ENCODE measurements at regions not wholly inside any gene's neighbourhood (a gene's known extent, or its start where the extent isn't known, plus 50 kb on each side); places are given as distances from the start of the nearest gene placed in this dataset.

DNA sequence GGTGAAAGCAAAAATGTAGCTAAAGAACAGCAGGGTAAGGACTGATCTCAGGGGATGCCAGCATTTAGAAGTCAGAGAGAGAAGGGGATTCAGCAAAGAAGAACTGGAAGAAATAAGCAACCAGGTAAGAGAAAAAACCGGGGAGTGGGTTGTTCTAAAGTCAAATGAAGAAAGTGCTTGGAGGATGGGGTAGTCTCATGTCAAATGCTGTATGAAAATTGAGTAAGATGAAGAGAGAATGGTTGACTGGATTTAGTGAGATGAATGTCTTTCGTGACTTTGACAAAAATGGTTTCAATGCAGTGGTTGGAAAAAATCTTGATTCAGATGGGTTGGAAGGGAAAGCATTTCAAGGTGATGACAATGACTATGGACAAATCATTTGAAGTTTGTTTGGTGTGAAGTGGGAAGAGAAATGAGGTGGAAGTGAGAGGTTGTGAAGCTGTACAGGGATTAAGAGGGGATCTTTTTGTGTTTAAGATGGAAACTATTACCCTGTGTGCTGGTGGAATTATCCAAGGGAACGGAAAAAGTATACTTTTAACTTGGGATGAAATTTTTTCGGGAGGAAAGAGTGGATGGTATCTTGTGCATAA is 484.0 kb downstream of the ETS1 start:
- DNase-seq (ENCODE audit: unreplicated experiment), result no peak
- CTCF ChIA-PET, result interaction anchor here (0.6 to 1.0 kb wide), 4 partner anchors 56 to 750 kb away, joined by 3 to 5 read pairs (median 3); no protein-coding TSS in a partner anchor
- H3K36me3 Mint-ChIP-seq (ENCODE audit: insufficient read depth, unreplicated experiment), result no peaks in the 10 kb centered on the region
- BruUV-seq (replicated peaks), result no TSS peak
- no peak overlapping the region for H3K4me3 Mint-ChIP-seq (ENCODE audit: unreplicated experiment)
- intact Hi-C loops (cut with micrococcal nuclease), result no loop called here
- no peak overlapping the region for H3K27ac Mint-ChIP-seq (ENCODE audit: low read depth, unreplicated experiment)
- H3K4me1 Mint-ChIP-seq (ENCODE audit: insufficient read depth, unreplicated experiment), result peaks cover 6% of the 10 kb centered on the region
- H3K9me3 Mint-ChIP-seq (ENCODE audit: unreplicated experiment), result peaks cover 21% of the 10 kb centered on the region
- H3K27me3 Mint-ChIP-seq (ENCODE audit: insufficient read depth, unreplicated experiment), result no peaks in the 10 kb centered on the region
- POLR2A ChIA-PET, result interaction anchor here (0.7 kb wide), 1 partner anchor 122 kb away, joined by 4 read pairs; no protein-coding TSS in a partner anchor
- TF ChIP-seq, protein P1, sequence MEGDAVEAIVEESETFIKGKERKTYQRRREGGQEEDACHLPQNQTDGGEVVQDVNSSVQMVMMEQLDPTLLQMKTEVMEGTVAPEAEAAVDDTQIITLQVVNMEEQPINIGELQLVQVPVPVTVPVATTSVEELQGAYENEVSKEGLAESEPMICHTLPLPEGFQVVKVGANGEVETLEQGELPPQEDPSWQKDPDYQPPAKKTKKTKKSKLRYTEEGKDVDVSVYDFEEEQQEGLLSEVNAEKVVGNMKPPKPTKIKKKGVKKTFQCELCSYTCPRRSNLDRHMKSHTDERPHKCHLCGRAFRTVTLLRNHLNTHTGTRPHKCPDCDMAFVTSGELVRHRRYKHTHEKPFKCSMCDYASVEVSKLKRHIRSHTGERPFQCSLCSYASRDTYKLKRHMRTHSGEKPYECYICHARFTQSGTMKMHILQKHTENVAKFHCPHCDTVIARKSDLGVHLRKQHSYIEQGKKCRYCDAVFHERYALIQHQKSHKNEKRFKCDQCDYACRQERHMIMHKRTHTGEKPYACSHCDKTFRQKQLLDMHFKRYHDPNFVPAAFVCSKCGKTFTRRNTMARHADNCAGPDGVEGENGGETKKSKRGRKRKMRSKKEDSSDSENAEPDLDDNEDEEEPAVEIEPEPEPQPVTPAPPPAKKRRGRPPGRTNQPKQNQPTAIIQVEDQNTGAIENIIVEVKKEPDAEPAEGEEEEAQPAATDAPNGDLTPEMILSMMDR (IDR thresholded peaks at IDR 0.05; ENCODE audit: unreplicated experiment), result no peak

- no peaks in the 10 kb centered on the region for H3K36me3 Mint-ChIP-seq (ENCODE audit: insufficient read depth, unreplicated experiment)
- peaks cover 26% of the 10 kb centered on the region for H3K4me1 Mint-ChIP-seq (ENCODE audit: insufficient read depth, unreplicated experiment)
- H3K27ac Mint-ChIP-seq (ENCODE audit: low read depth, unreplicated experiment), result peak overlapping the region; percentile 55
- CTCF ChIA-PET, result no interaction called here
- no peak for DNase-seq (ENCODE audit: unreplicated experiment)
- intact Hi-C loops (cut with micrococcal nuclease), result no loop called here
- BruUV-seq (replicated peaks), result no TSS peak
- TF ChIP-seq, protein P1 (IDR thresholded peaks at IDR 0.05; ENCODE audit: unreplicated experiment), result no peak
- H3K9me3 Mint-ChIP-seq (ENCODE audit: unreplicated experiment), result peaks cover 15% of the 10 kb centered on the region
- POLR2A ChIA-PET, result no interaction called here
- H3K27me3 Mint-ChIP-seq (ENCODE audit: insufficient read depth, unreplicated experiment), result no peaks in the 10 kb centered on the region
- H3K4me3 Mint-ChIP-seq (ENCODE audit: unreplicated experiment), result no peak overlapping the region
These were observed 488.6 kb downstream of the ETS1 start for GRCh38 chr11:128098781-128099180.

DNA sequence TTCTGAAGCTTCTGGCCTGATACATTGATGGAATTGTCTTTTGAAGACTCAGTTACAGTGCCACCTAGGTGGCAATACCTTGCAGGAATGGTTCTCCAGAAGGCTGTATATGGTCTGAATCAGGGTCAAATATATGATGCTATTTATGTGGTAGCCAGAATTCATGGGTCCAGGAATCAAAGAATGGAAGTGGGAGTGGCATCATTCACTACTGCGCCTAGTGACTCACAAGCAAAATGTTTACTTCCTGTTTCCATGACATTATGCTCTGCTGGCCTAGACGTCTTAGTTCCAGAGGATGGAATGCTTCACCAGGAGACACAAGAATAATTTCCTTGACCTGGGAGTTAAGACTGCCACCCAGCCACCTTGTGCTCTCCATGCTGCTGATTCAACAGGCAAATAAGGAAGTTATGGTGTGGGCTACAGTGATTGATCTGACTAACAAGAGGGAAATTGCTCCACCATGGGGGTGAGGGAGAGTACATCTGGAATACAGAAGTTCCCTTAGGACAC is 491.8 kb downstream of the ETS1 start:
- Mint-ChIP-seq H3K27me3 (ENCODE audit: insufficient read depth, unreplicated experiment) (no peaks in the 10 kb centered on the region), H3K4me3 (ENCODE audit: unreplicated experiment) (peak overlapping the region; percentile 50), H3K36me3 (ENCODE audit: insufficient read depth, unreplicated experiment) (no peaks in the 10 kb centered on the region), H3K4me1 (ENCODE audit: insufficient read depth, unreplicated experiment) (peaks cover 25% of the 10 kb centered on the region), H3K9me3 (ENCODE audit: unreplicated experiment) (peaks cover 9% of the 10 kb centered on the region), H3K27ac (ENCODE audit: low read depth, unreplicated experiment) (peak overlapping the region; percentile 92)
- no TSS peak for BruUV-seq (replicated peaks)
- ChIA-PET CTCF (no interaction called here), POLR2A (no interaction called here)
- intact Hi-C loops (cut with micrococcal nuclease), result loop anchor here (1.0 kb wide), 1 partner anchor 56 kb away; no protein-coding TSS in a partner anchor
- TF ChIP-seq, protein P1 (IDR thresholded peaks at IDR 0.05; ENCODE audit: unreplicated experiment), result no peak
- peak; percentile 72 for DNase-seq (ENCODE audit: unreplicated experiment)

DNA sequence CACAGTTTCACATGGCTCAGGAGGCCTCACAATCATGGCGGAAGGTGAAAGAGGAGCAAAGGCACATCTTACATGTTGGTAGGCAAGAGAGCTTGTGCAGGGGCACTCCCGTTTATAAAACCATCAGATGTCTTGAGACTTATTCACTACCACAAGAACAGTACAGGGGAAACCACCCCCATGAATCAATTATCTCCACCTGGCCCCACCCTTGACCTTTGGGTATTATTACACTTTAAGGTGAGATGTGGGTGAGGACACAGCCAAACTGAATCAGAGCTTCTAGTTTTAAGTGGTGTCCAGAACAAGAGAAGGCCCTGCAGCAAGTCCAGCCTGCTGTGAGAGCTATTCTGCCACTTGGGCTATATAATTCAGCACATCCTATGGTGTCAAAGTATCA is 493.7 kb downstream of the ETS1 start:
- TF ChIP-seq, protein P1 (IDR thresholded peaks at IDR 0.05; ENCODE audit: unreplicated experiment), result no peak
- no peak for DNase-seq (ENCODE audit: unreplicated experiment)
- no peaks in the 10 kb centered on the region for H3K27me3 Mint-ChIP-seq (ENCODE audit: insufficient read depth, unreplicated experiment)
- peaks cover 16% of the 10 kb centered on the region for H3K9me3 Mint-ChIP-seq (ENCODE audit: unreplicated experiment)
- peaks cover 20% of the 10 kb centered on the region for H3K4me1 Mint-ChIP-seq (ENCODE audit: insufficient read depth, unreplicated experiment)
- intact Hi-C loops (cut with micrococcal nuclease), result no loop called here
- CTCF ChIA-PET, result interaction anchor here (0.6 to 1.6 kb wide), 2 partner anchors 64 to 297 kb away, joined by 3 to 8 read pairs; no protein-coding TSS in a partner anchor
- H3K36me3 Mint-ChIP-seq (ENCODE audit: insufficient read depth, unreplicated experiment), result no peaks in the 10 kb centered on the region
- POLR2A ChIA-PET, result no interaction called here
- H3K27ac Mint-ChIP-seq (ENCODE audit: low read depth, unreplicated experiment), result no peak overlapping the region
- H3K4me3 Mint-ChIP-seq (ENCODE audit: unreplicated experiment), result no peak overlapping the region
- no TSS peak for BruUV-seq (replicated peaks)

Data from MCF 10A (cell line).